HUES48 (cell line): ENCODE measurements at regions not wholly inside any gene's neighbourhood (a gene's known extent, or its start where the extent isn't known, plus 50 kb on each side); places are given as distances from the start of the nearest gene placed in this dataset.

Source experiments
- H3K27ac ChIP-seq: one replicate; pipeline ENCODE4 v1.7.0; 2013; ENCODE audit warnings: low read depth, low read length, inconsistent platforms
- H3K27me3 ChIP-seq: 2 replicates; pipeline ENCODE4 v1.6.1; 2013; ENCODE audit warnings: mild to moderate bottlenecking, low read length; ENCODE audit not compliant: control insufficient read depth, insufficient read depth
- H3K36me3 ChIP-seq: 2 replicates; pipeline ENCODE4 v1.6.1; 2013; ENCODE audit warnings: low read length; ENCODE audit not compliant: control insufficient read depth, insufficient read depth
- H3K4me1 ChIP-seq: 2 replicates; pipeline ENCODE4 v1.6.1; 2013; ENCODE audit warnings: mild to moderate bottlenecking, low read length; ENCODE audit not compliant: control insufficient read depth, insufficient read depth
- H3K4me3 ChIP-seq: 2 replicates; pipeline ENCODE4 v1.5.1; 2013; ENCODE audit warnings: mild to moderate bottlenecking, low read depth, low read length
- H3K9ac ChIP-seq: 2 replicates; pipeline ENCODE4 v1.6.1; 2013; ENCODE audit warnings: mild to moderate bottlenecking, low read depth, low read length, moderate library complexity
- H3K9me3 ChIP-seq: 2 replicates; pipeline ENCODE4 v1.6.1; 2013; ENCODE audit warnings: low read length; ENCODE audit not compliant: control insufficient read depth, insufficient read depth

DNA sequence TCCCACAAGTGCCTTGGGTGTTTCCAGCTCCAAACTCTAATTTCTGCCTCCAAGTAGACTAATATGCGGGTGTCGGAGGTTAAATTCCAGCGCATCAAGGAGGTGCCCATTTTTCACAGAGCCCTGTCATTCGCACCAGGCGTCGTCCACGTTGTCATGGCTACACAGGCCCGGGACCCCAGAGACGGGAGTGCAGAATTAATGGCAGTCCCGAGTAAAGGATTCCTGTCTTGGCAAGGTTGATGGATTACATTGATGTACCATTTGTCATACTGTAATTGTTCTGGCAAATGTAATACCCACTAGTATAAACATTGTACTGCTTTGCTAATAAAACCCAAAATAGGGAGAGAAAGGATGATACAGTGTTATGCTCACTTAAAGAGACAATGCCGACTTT, 222.9 kb upstream of the MYL2 start:
- Histone ChIP-seq H3K27ac (no peak overlapping the region), H3K27me3 (no peaks in the 10 kb centered on the region), H3K4me1 (peaks cover 17% of the 10 kb centered on the region), H3K4me3 (no peak overlapping the region), H3K36me3 (no peaks in the 10 kb centered on the region), H3K9ac (no peak overlapping the region), H3K9me3 (no peaks in the 10 kb centered on the region)

DNA sequence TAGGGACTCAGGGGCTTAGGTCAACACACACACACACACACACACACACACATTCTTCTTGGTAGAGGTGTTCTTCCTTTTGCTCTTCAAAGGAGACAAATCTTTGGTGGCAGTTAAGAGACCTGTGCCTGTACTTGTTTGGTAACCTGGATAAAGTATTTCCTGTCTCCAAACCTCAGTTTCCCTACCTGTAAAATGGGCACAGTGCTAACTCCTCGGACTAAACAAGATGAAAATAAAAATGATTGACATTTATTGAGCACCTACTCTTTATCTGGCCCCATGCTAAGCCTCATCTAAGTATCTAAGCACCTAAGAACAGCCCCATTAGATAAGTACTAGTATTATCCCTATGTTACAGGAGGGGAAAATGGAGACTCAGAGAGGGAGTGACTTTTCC, 220.8 kb upstream of the MYL2 start:
- Histone ChIP-seq H3K27ac (no peak overlapping the region), H3K27me3 (no peaks in the 10 kb centered on the region), H3K36me3 (no peaks in the 10 kb centered on the region), H3K4me1 (peaks cover 17% of the 10 kb centered on the region), H3K9ac (no peak overlapping the region), H3K4me3 (no peak overlapping the region), H3K9me3 (no peaks in the 10 kb centered on the region)

DNA sequence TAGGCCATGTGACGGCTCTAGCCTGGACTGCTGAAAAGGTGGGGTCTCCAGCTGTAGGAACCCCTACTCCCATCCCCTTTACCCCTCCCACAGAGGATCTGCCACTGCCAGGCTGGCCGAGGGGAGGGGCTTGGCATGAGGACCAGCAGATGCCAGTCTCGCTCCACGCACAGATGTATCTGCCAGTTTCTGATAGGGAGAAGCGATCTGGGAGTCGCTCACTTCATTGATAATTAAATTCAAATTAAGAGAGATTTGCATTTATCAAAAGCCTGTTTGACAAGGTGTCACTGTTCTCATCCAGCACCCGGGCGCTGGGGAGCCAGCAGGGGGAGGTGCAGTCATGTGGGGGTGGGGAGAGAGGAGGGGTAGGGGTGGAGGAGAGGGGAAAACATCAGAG, 217.6 kb upstream of the MYL2 start:
- Histone ChIP-seq H3K4me1 (peaks cover 11% of the 10 kb centered on the region), H3K36me3 (no peaks in the 10 kb centered on the region), H3K27me3 (no peaks in the 10 kb centered on the region), H3K9me3 (0 out of 2 replicates have a peak, but pooled peaks cover 2% of the 10 kb centered on the region), H3K9ac (no peak overlapping the region), H3K27ac (no peak overlapping the region), H3K4me3 (no peak overlapping the region)

DNA sequence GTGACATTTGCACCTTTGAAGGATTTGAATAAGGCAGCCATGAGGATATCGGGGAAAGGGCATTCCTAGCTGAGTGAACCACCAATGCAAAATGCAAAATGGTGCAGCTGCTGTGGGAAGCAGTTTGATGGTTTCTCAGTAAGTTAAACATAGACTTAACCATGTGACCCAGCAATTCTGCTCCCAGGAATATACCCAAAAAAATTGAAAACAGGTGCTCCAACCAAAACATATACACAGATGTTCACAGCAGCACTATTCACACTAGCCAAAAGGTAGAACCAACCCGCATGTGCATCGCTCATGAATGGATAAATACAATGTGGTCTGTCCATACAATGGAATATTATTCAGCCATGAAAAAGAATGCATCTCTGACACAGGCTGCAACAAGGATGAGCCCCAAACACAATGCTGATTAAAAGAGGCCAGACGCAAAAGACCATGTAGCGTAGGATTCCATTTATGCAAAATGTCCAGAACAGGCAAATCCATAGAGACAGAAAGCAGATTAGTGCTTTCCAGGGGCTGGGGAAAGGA, 215.0 kb upstream of the MYL2 start:
- H3K36me3 ChIP-seq = no peaks in the 10 kb centered on the region
- no peak overlapping the region for H3K4me3 ChIP-seq
- no peaks in the 10 kb centered on the region; the same call in 1 of the 2 replicates for H3K4me1 ChIP-seq
- no peaks in the 10 kb centered on the region for H3K27me3 ChIP-seq
- peaks cover 2% of the 10 kb centered on the region; the same call in 1 of the 2 replicates for H3K9me3 ChIP-seq
- no peak overlapping the region for H3K9ac ChIP-seq
- no peak overlapping the region for H3K27ac ChIP-seq

- Histone ChIP-seq H3K4me1 (no peaks in the 10 kb centered on the region), H3K4me3 (no peak overlapping the region), H3K9ac (no peak overlapping the region), H3K36me3 (no peaks in the 10 kb centered on the region), H3K27ac (no peak overlapping the region), H3K9me3 (peaks cover 1% of the 10 kb centered on the region; the same call in 1 of the 2 replicates), H3K27me3 (no peaks in the 10 kb centered on the region)
These were observed 210.0 kb upstream of the MYL2 start for GRCh38 chr12:111130336-111130735.

GRCh38 chr12:111129149-111129767, 208.9 kb upstream of the MYL2 start:
- no peak overlapping the region for H3K4me3 ChIP-seq
- no peaks in the 10 kb centered on the region for H3K4me1 ChIP-seq
- no peak overlapping the region for H3K9ac ChIP-seq
- H3K9me3 ChIP-seq = no peaks in the 10 kb centered on the region; the same call in 1 of the 2 replicates
- no peaks in the 10 kb centered on the region for H3K36me3 ChIP-seq
- H3K27me3 ChIP-seq = no peaks in the 10 kb centered on the region
- H3K27ac ChIP-seq = no peak overlapping the region

DNA sequence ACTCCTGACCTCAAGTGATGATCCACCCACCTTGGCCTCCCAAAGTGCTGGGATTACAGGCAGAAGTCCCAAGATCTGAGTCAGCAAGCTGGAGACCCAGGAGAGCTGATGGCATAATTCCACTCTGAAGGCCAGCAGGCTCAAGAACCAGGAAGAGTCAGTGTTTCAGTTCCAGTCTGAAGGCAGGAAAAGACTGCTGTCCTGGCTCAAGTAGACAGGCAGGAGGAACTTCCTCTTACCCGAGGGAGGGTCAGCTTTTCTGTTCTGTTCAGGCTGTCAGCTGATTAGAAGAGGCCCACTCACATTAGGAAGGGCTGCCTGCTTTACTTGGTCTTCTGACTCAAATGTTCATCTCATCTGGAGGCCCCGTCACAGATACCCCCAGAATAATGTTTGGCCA, 206.0 kb upstream of the MYL2 start:
- Histone ChIP-seq H3K36me3 (no peaks in the 10 kb centered on the region), H3K9me3 (no peaks in the 10 kb centered on the region; the same call in 1 of the 2 replicates), H3K27ac (no peak overlapping the region)

DNA sequence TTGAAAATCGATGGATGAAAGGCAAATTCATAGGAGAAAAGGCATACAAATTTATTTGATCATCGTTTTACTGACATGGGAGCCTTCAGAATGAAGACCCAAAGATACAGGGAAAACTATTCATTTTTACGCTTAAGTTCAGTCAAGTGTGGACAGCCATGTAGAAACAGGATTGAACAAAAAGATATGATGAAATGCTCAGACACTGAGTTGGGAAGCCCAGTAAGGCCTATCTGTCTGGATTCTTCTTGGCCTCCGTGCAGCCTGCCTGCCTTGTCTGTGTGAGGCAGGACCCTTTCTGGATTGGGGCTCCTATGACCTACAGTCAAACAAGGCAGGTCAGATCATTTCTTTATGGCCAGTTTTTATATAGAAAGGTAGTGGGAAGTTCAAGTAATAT, 203.8 kb upstream of the MYL2 start:
- Histone ChIP-seq H3K9ac (no peak overlapping the region), H3K36me3 (no peaks in the 10 kb centered on the region), H3K4me1 (peaks cover 16% of the 10 kb centered on the region; the same call in 1 of the 2 replicates), H3K27me3 (no peaks in the 10 kb centered on the region), H3K4me3 (no peak overlapping the region), H3K9me3 (no peaks in the 10 kb centered on the region), H3K27ac (no peak overlapping the region)

More for the DNA sequence above, 206.0 kb upstream of the MYL2 start:
- no peak overlapping the region for H3K4me3 ChIP-seq
- H3K27me3 ChIP-seq = no peaks in the 10 kb centered on the region
- peaks cover 9% of the 10 kb centered on the region; the same call in 1 of the 2 replicates for H3K4me1 ChIP-seq
- H3K9ac ChIP-seq = no peak overlapping the region

DNA sequence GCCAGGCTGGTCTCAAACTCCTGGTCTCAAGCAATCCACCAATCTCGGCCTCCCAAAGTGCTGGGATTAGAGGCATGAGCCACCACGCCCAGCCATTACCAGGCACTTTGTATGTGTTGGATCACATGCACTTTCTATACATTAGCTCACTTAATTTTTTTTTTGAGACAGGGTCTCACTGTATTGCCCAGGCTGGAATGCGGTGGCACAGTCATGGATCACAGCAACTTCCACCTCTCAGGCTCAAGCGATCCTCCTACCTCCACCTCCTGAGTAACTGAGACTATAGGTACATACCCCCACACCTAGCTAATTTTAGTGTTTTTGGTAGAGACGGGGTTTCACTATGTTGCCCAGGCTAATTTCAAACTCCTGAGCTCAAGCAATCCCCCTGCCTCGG, 203.0 kb upstream of the MYL2 start:
- no peak overlapping the region for H3K27ac ChIP-seq
- H3K4me1 ChIP-seq = peaks cover 16% of the 10 kb centered on the region; the same call in 1 of the 2 replicates
- H3K4me3 ChIP-seq = no peak overlapping the region
- H3K36me3 ChIP-seq = no peaks in the 10 kb centered on the region
- H3K9me3 ChIP-seq = no peaks in the 10 kb centered on the region
- H3K27me3 ChIP-seq = no peaks in the 10 kb centered on the region
- no peak overlapping the region for H3K9ac ChIP-seq

DNA sequence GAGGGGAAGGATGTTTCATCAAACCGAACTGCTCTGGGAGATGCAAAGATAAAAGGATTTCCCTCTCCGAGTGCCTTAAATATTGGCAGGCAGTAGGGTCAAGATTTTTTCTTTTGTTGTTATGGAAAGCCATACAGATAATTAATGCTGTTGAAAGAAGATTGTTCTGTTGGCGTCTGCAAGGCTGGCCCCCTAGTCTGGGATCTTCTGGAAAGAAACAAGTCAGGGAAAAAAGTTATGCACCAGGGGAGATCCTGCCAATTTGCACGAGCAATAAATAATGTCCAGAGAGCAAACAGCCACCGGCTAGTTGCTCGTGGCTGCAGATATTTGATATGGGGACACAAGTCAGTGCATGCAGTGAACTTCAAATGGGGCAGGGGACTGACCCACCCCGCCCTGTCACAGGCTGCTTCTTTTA, 202.1 kb upstream of the MYL2 start:
- Histone ChIP-seq H3K9me3 (no peaks in the 10 kb centered on the region), H3K4me1 (peaks cover 16% of the 10 kb centered on the region; the same call in 1 of the 2 replicates), H3K36me3 (no peaks in the 10 kb centered on the region), H3K4me3 (no peak overlapping the region), H3K27ac (no peak overlapping the region), H3K9ac (no peak overlapping the region), H3K27me3 (no peaks in the 10 kb centered on the region)

- H3K27ac ChIP-seq = no peak overlapping the region
- H3K27me3 ChIP-seq = no peaks in the 10 kb centered on the region
- H3K9ac ChIP-seq = no peak overlapping the region
- H3K4me3 ChIP-seq = no peak overlapping the region
- peaks cover 16% of the 10 kb centered on the region; the same call in 1 of the 2 replicates for H3K4me1 ChIP-seq
- no peaks in the 10 kb centered on the region for H3K9me3 ChIP-seq
- no peaks in the 10 kb centered on the region for H3K36me3 ChIP-seq
These were observed 201.5 kb upstream of the MYL2 start for GRCh38 chr12:111121840-111122239.
